OCI-LY1 (cell line): ENCODE measurements at regions not wholly inside any gene's neighbourhood (a gene's known extent, or its start where the extent isn't known, plus 50 kb on each side); places are given as distances from the start of the nearest gene placed in this dataset.

ENCODE experiments used
- H2AFZ ChIP-seq: fragments of 200-600 bp; sonication (generic), shearing (Covaris generic); 2 replicates; pipeline ENCODE4 v1.6.0; 2014; ENCODE audit warnings: antibody characterized with exemption, mild to moderate bottlenecking, low read length
- H3F3A ChIP-seq: fragments of 200-600 bp; sonication (generic), shearing (Covaris generic); 2 replicates; pipeline ENCODE4 v1.6.0; 2014; ENCODE audit warnings: mild to moderate bottlenecking, antibody characterized with exemption, low read length, moderate library complexity; ENCODE audit not compliant: insufficient read depth
- H3K27ac ChIP-seq: fragments of 200-600 bp; sonication (generic); 2 replicates; pipeline ENCODE4 v1.5.1; 2014; ENCODE audit warnings: low read length, mixed run types, mild to moderate bottlenecking, low read depth; ENCODE audit not compliant: poor library complexity, severe bottlenecking
- H3K27me3 ChIP-seq: fragments of 200-600 bp; sonication (generic); 2 replicates; pipeline ENCODE4 v1.6.0; 2014; ENCODE audit warnings: antibody characterized with exemption, mild to moderate bottlenecking, low read length, moderate library complexity; ENCODE audit not compliant: insufficient read depth
- H3K36me3 ChIP-seq: fragments of 200-600 bp; sonication (generic); 2 replicates; pipeline ENCODE4 v1.6.1; 2014; ENCODE audit warnings: mild to moderate bottlenecking, antibody characterized with exemption, low read length, moderate library complexity, mixed read lengths; ENCODE audit not compliant: insufficient read depth
- H3K4me1 ChIP-seq: fragments of 200-600 bp; sonication (generic); 2 replicates; pipeline ENCODE4 v1.5.1; 2014; ENCODE audit warnings: mild to moderate bottlenecking, low read length, moderate library complexity; ENCODE audit not compliant: insufficient read depth, severe bottlenecking
- H3K4me2 ChIP-seq: fragments of 200-600 bp; sonication (generic), shearing (Covaris generic); 2 replicates; pipeline ENCODE4 v1.6.1; 2014; ENCODE audit warnings: low read length
- H3K4me3 ChIP-seq: fragments of 200-600 bp; sonication (generic); 2 replicates; pipeline ENCODE4 v1.5.1; 2014; ENCODE audit warnings: low read length, low read depth, mild to moderate bottlenecking, mixed read lengths; ENCODE audit not compliant: poor library complexity, severe bottlenecking
- H3K79me2 ChIP-seq: fragments of 200-600 bp; shearing (Covaris generic); 2 replicates; pipeline ENCODE4 v1.6.1; 2016; ENCODE audit warnings: mixed run types, low read length, mixed read lengths; ENCODE audit not compliant: insufficient read depth
- H3K9ac ChIP-seq: fragments of 200-600 bp; sonication (generic), shearing (Covaris generic); 2 replicates; pipeline ENCODE4 v1.6.1; 2014; ENCODE audit warnings: mild to moderate bottlenecking, low read length, mixed read lengths
- H3K9me2 ChIP-seq: fragments of 200-600 bp; sonication (generic), shearing (Covaris generic); 2 replicates; pipeline ENCODE4 v1.6.1; 2014; ENCODE audit warnings: low read depth, mild to moderate bottlenecking, low read length, mixed read lengths
- H3K9me3 ChIP-seq: fragments of 200-600 bp; shearing (Covaris generic); 2 replicates; pipeline ENCODE4 v1.6.1; 2014; ENCODE audit warnings: low read length, mixed read lengths
- H4K20me1 ChIP-seq: fragments of 200-600 bp; sonication (generic), shearing (Covaris generic); 2 replicates; pipeline ENCODE4 v1.6.0; 2016; ENCODE audit warnings: mild to moderate bottlenecking, low read length; ENCODE audit not compliant: insufficient read depth
- CTCF ChIP-seq: fragments of 200-600 bp; sonication (generic), shearing (Covaris generic); IDR thresholded peaks from 2 replicates; pipeline ENCODE4 v1.5.1; 2017; ENCODE audit warnings: mild to moderate bottlenecking, antibody characterized with exemption, low read length, moderate library complexity, mixed read lengths
- EZH2 ChIP-seq: fragments of 200-600 bp; sonication (generic), shearing (Covaris generic); IDR thresholded peaks from 2 replicates; pipeline ENCODE4 v1.8.0; 2017; ENCODE audit warnings: borderline replicate concordance, mixed run types, mild to moderate bottlenecking, antibody characterized with exemption, low read length, moderate library complexity, mixed read lengths

GRCh38 chr9:23532282-23532681, 293.8 kb downstream of the ELAVL2 start:
- no peaks in the 10 kb centered on the region for H3K36me3 ChIP-seq
- H3K27me3 ChIP-seq: no peaks in the 10 kb centered on the region
- H3K4me1 ChIP-seq: no peaks in the 10 kb centered on the region
- no peaks in the 10 kb centered on the region for H4K20me1 ChIP-seq
- no peak overlapping the region for H3K4me3 ChIP-seq
- no peak overlapping the region for H3K4me2 ChIP-seq
- no peak overlapping the region for H3K27ac ChIP-seq
- H3K9ac ChIP-seq: no peak overlapping the region
- H3K9me2 ChIP-seq: no peaks in the 10 kb centered on the region
- no peaks in the 10 kb centered on the region for H3F3A ChIP-seq
- no peaks in the 10 kb centered on the region for H3K79me2 ChIP-seq
- TF ChIP-seq EZH2: no peak
- no peak for TF ChIP-seq CTCF
- no peak overlapping the region for H2AFZ ChIP-seq
- H3K9me3 ChIP-seq: no peaks in the 10 kb centered on the region

- no peaks in the 10 kb centered on the region for H3K27me3 ChIP-seq
- no peaks in the 10 kb centered on the region for H3F3A ChIP-seq
- no peak overlapping the region for H3K27ac ChIP-seq
- no peaks in the 10 kb centered on the region for H3K36me3 ChIP-seq
- TF ChIP-seq EZH2 (no peak), CTCF (no peak)
- H3K79me2 ChIP-seq: no peaks in the 10 kb centered on the region
- H3K9ac ChIP-seq: no peak overlapping the region
- H3K9me2 ChIP-seq: no peaks in the 10 kb centered on the region
- no peaks in the 10 kb centered on the region for H3K9me3 ChIP-seq
- no peaks in the 10 kb centered on the region for H4K20me1 ChIP-seq
- no peak overlapping the region for H3K4me2 ChIP-seq
- no peak overlapping the region for H3K4me3 ChIP-seq
- no peaks in the 10 kb centered on the region for H3K4me1 ChIP-seq
- no peak overlapping the region for H2AFZ ChIP-seq
Observed at GRCh38 chr9:23537192-23538066, 288.6 kb downstream of the ELAVL2 start.

GRCh38 chr9:23538067-23538402, 288.0 kb downstream of the ELAVL2 start:
- no peak overlapping the region for H3K9ac ChIP-seq
- no peaks in the 10 kb centered on the region for H3K9me3 ChIP-seq
- no peak overlapping the region for H2AFZ ChIP-seq
- H3K4me2 ChIP-seq: no peak overlapping the region
- no peak for TF ChIP-seq CTCF
- TF ChIP-seq EZH2: no peak
- no peaks in the 10 kb centered on the region for H3K27me3 ChIP-seq
- no peaks in the 10 kb centered on the region for H3F3A ChIP-seq
- no peak overlapping the region for H3K4me3 ChIP-seq
- H3K79me2 ChIP-seq: no peaks in the 10 kb centered on the region
- H3K9me2 ChIP-seq: no peaks in the 10 kb centered on the region
- no peaks in the 10 kb centered on the region for H3K36me3 ChIP-seq
- H3K27ac ChIP-seq: no peak overlapping the region
- H3K4me1 ChIP-seq: no peaks in the 10 kb centered on the region
- no peaks in the 10 kb centered on the region for H4K20me1 ChIP-seq
